ENCODE measurements at regions not wholly inside any gene's neighbourhood (a gene's known extent, or its start where the extent isn't known, plus 50 kb on each side); places are given as distances from the start of the nearest gene placed in this dataset.

GRCh38 chr9:117649126-117649525 is 55.1 kb upstream of the TLR4 start:
- TF ChIP-seq, protein P1, sequence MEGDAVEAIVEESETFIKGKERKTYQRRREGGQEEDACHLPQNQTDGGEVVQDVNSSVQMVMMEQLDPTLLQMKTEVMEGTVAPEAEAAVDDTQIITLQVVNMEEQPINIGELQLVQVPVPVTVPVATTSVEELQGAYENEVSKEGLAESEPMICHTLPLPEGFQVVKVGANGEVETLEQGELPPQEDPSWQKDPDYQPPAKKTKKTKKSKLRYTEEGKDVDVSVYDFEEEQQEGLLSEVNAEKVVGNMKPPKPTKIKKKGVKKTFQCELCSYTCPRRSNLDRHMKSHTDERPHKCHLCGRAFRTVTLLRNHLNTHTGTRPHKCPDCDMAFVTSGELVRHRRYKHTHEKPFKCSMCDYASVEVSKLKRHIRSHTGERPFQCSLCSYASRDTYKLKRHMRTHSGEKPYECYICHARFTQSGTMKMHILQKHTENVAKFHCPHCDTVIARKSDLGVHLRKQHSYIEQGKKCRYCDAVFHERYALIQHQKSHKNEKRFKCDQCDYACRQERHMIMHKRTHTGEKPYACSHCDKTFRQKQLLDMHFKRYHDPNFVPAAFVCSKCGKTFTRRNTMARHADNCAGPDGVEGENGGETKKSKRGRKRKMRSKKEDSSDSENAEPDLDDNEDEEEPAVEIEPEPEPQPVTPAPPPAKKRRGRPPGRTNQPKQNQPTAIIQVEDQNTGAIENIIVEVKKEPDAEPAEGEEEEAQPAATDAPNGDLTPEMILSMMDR (conservative IDR thresholded peaks at IDR 0.05; ENCODE audit: low read length): no peak
- TF ChIP-seq EZH2phosphoT487 (IDR thresholded peaks at IDR 0.05; ENCODE audit: borderline replicate concordance): no peak
